A549 (cell line): ENCODE measurements at regions not wholly inside any gene's neighbourhood (a gene's known extent, or its start where the extent isn't known, plus 50 kb on each side); places are given as distances from the start of the nearest gene placed in this dataset.

Experiments used
- CHD2 ChIP-seq: fragments of 150-350 bp; IDR thresholded peaks from 2 replicates; pipeline ENCODE4 v1.6.1; 2014; ENCODE audit warnings: low read length; ENCODE audit not compliant: partially characterized antibody
- EP300 ChIP-seq, 2 experiments: fragments of >200 bp; sonication (Bioruptor Twin); formaldehyde crosslinking; IDR thresholded peaks; 2 replicates in 1 of 2; 3 replicates in 1 of 2; pipeline ENCODE4 v1.6.1; 2016 to 2017
- JUN ChIP-seq, 2 experiments: fragments of >200 bp; sonication (Bioruptor Twin); formaldehyde crosslinking; IDR thresholded peaks; 2 replicates in 1 of 2; 3 replicates in 1 of 2; pipeline ENCODE4 v1.6.1; 2016 to 2017
- MAFK ChIP-seq: fragments of 450-650 bp; IDR thresholded peaks from 2 replicates; pipeline ENCODE4 v1.6.1; 2014; ENCODE audit not compliant: partially characterized antibody
- MYC ChIP-seq: IDR thresholded peaks from 2 replicates; pipeline ENCODE4 v1.6.1; 2012; ENCODE audit warnings: mild to moderate bottlenecking, inconsistent platforms, low read length, improper control_type of control experiment, borderline replicate concordance
- POLR2A ChIP-seq: IDR thresholded peaks from 2 replicates; pipeline ENCODE4 v1.6.1; 2012; ENCODE audit warnings: mild to moderate bottlenecking, low read length
- RAD21 ChIP-seq, 2 experiments: fragments of >200 bp in 1 of 2; sonication (Bioruptor Twin) in 1 of 2; formaldehyde crosslinking in 1 of 2; IDR thresholded peaks in 1 of 2; conservative IDR thresholded peaks in 1 of 2; 2 replicates in 1 of 2; 3 replicates in 1 of 2; pipeline ENCODE4 v1.6.1; 2012 to 2018; ENCODE audit warnings: inconsistent platforms in 1 of 2
- RCOR1 ChIP-seq: fragments of 150-350 bp; IDR thresholded peaks from 2 replicates; pipeline ENCODE4 v1.6.1; 2014; ENCODE audit warnings: antibody characterized with exemption, low read length, low read depth
- SMC3 ChIP-seq: fragments of >200 bp; sonication (Bioruptor Twin); formaldehyde crosslinking; IDR thresholded peaks from 3 replicates; pipeline ENCODE4 v1.6.1; 2018; ENCODE audit warnings: inconsistent platforms
- ZNF302 ChIP-seq: fragments of 250-450 bp; sonication (Bioruptor Pico); IDR thresholded peaks from 2 replicates; pipeline ENCODE4 v1.9.0; 2021; ENCODE audit warnings: inconsistent platforms, mild to moderate bottlenecking, moderate library complexity
- TF ChIP-seq, protein P1 (sequence below): fragments of >200 bp; sonication (Bioruptor Twin); formaldehyde crosslinking; IDR thresholded peaks from 3 replicates; pipeline ENCODE4 v1.5.1; 2016
- TF ChIP-seq, protein P2 (sequence below): fragments of 150-350 bp; IDR thresholded peaks from 2 replicates; pipeline ENCODE4 v1.6.1; 2014; ENCODE audit warnings: low read depth, mild to moderate bottlenecking, low read length

- TF ChIP-seq MAFK (no peak), CHD2 (no peak), RCOR1 (no peak), JUN (IDR thresholded peaks at IDR 0.05) (no peak), MYC (no peak), POLR2A (no peak), SMC3 (no peak), EP300 (IDR thresholded peaks at IDR 0.05) (no peak), RAD21 (conservative IDR thresholded peaks at IDR 0.05 in 1 of 2, IDR thresholded peaks at IDR 0.05 in 1 of 2) (no peak), ZNF302 (CRISPR knock-in tag) (no peak)
- TF ChIP-seq, protein P1, sequence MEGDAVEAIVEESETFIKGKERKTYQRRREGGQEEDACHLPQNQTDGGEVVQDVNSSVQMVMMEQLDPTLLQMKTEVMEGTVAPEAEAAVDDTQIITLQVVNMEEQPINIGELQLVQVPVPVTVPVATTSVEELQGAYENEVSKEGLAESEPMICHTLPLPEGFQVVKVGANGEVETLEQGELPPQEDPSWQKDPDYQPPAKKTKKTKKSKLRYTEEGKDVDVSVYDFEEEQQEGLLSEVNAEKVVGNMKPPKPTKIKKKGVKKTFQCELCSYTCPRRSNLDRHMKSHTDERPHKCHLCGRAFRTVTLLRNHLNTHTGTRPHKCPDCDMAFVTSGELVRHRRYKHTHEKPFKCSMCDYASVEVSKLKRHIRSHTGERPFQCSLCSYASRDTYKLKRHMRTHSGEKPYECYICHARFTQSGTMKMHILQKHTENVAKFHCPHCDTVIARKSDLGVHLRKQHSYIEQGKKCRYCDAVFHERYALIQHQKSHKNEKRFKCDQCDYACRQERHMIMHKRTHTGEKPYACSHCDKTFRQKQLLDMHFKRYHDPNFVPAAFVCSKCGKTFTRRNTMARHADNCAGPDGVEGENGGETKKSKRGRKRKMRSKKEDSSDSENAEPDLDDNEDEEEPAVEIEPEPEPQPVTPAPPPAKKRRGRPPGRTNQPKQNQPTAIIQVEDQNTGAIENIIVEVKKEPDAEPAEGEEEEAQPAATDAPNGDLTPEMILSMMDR: no peak
- TF ChIP-seq, protein P2, sequence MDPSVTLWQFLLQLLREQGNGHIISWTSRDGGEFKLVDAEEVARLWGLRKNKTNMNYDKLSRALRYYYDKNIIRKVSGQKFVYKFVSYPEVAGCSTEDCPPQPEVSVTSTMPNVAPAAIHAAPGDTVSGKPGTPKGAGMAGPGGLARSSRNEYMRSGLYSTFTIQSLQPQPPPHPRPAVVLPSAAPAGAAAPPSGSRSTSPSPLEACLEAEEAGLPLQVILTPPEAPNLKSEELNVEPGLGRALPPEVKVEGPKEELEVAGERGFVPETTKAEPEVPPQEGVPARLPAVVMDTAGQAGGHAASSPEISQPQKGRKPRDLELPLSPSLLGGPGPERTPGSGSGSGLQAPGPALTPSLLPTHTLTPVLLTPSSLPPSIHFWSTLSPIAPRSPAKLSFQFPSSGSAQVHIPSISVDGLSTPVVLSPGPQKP: no peak
Observed at GRCh38 chr9:14497476-14497875, 183.5 kb upstream of the NFIB start.
